ENCODE measurements at regions not wholly inside any gene's neighbourhood (a gene's known extent, or its start where the extent isn't known, plus 50 kb on each side); places are given as distances from the start of the nearest gene placed in this dataset.

- H3K9me3 Mint-ChIP-seq: peaks cover 0 to 4% (median 4%) of the 10 kb centered on the region in 3 donors
- H3K4me1 Mint-ChIP-seq: peaks cover 0 to 1% (median 0%) of the 10 kb centered on the region in 3 donors
- H3K27ac Mint-ChIP-seq: no peak overlapping the region
These were observed 53.4 kb upstream of the ARX start for GRCh38 chrX:25069209-25069608.

DNA sequence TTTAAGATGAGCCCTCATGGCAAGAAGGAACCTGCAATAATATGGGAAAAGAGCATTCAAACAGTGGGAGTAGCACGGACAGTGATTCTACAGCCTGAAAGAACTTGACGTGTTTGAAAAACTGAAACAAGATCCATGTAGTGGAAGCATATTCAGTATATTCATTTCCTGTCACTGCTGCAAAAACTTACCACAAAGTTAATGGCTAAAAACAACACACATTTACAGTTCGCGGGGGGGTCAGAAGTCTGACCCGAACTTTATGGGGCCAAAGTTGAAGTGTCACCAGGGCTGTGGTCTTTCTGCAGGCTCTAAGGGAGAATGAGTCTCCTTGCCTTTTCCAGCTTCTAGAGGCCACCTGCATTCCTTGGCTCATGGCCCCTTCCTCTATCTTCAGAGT is 52.6 kb upstream of the ARX start:
- Mint-ChIP-seq H3K4me3 (no peak overlapping the region), H3K9me3 (peaks cover 0 to 4% (median 4%) of the 10 kb centered on the region in 3 donors), H3K4me1 (peaks cover 0 to 1% (median 0%) of the 10 kb centered on the region in 3 donors), H3K27me3 (peaks cover 3% of the 10 kb centered on the region), H3K27ac (no peak overlapping the region), H3K36me3 (no peaks in the 10 kb centered on the region)

More at GRCh38 chrX:25069209-25069608, 53.4 kb upstream of the ARX start:
- no peaks in the 10 kb centered on the region for H3K36me3 Mint-ChIP-seq
- H3K4me3 Mint-ChIP-seq: no peak overlapping the region
- peaks cover 3% of the 10 kb centered on the region for H3K27me3 Mint-ChIP-seq

- Mint-ChIP-seq H3K4me1 (peaks cover 0 to 1% (median 0%) of the 10 kb centered on the region in 3 donors), H3K9me3 (peaks cover 0 to 4% (median 4%) of the 10 kb centered on the region in 3 donors), H3K27ac (no peak overlapping the region), H3K4me3 (peak overlapping the region in 3 of 4 donors; percentile 10 to 62 (median 24)), H3K27me3 (peaks cover 3% of the 10 kb centered on the region), H3K36me3 (no peaks in the 10 kb centered on the region)
These were observed 51.8 kb upstream of the ARX start for GRCh38 chrX:25067271-25068172.

- no peak overlapping the region for H3K4me3 Mint-ChIP-seq
- H3K9me3 Mint-ChIP-seq: peaks cover 0 to 4% (median 4%) of the 10 kb centered on the region in 3 donors
- H3K27me3 Mint-ChIP-seq: peaks cover 3% of the 10 kb centered on the region
- H3K4me1 Mint-ChIP-seq: peaks cover 0 to 1% (median 0%) of the 10 kb centered on the region in 3 donors
- no peak overlapping the region for H3K27ac Mint-ChIP-seq
- H3K36me3 Mint-ChIP-seq: no peaks in the 10 kb centered on the region
These were observed 50.4 kb upstream of the ARX start for GRCh38 chrX:25066131-25066530.
